Ishikawa (cell line): ENCODE measurements at regions not wholly inside any gene's neighbourhood (a gene's known extent, or its start where the extent isn't known, plus 50 kb on each side); places are given as distances from the start of the nearest gene placed in this dataset.

Experiments used
- CEBPB ChIP-seq: IDR thresholded peaks from 2 replicates; pipeline ENCODE4 v1.6.1; 2012
- CREB1 ChIP-seq: IDR thresholded peaks from 2 replicates; pipeline ENCODE4 v1.6.1; 2012; ENCODE audit warnings: low read depth
- EGR1 ChIP-seq: IDR thresholded peaks from 2 replicates; pipeline ENCODE4 v1.6.1; 2012
- EP300 ChIP-seq: IDR thresholded peaks from 2 replicates; pipeline ENCODE4 v1.6.1; 2012; ENCODE audit warnings: borderline replicate concordance
- RAD21 ChIP-seq: IDR thresholded peaks from 2 replicates; pipeline ENCODE4 v1.6.1; 2012; ENCODE audit warnings: low read depth
- TAF1 ChIP-seq: IDR thresholded peaks from 2 replicates; pipeline ENCODE4 v1.6.1; 2012; ENCODE audit warnings: low read depth, mild to moderate bottlenecking
- TEAD4 ChIP-seq: IDR thresholded peaks from 2 replicates; pipeline ENCODE4 v1.6.1; 2012
- YY1 ChIP-seq: IDR thresholded peaks from 2 replicates; pipeline ENCODE4 v1.6.1; 2012; ENCODE audit warnings: low read depth
- ZBTB7A ChIP-seq: IDR thresholded peaks from 2 replicates; pipeline ENCODE4 v1.6.1; 2012; ENCODE audit warnings: low read depth
- TF ChIP-seq, protein P1 (sequence below): IDR thresholded peaks from 2 replicates; pipeline ENCODE4 v1.6.1; 2012
- TF ChIP-seq, protein P2 (sequence below): IDR thresholded peaks from 2 replicates; pipeline ENCODE4 v1.6.1; 2012; ENCODE audit warnings: low read depth, mild to moderate bottlenecking

DNA sequence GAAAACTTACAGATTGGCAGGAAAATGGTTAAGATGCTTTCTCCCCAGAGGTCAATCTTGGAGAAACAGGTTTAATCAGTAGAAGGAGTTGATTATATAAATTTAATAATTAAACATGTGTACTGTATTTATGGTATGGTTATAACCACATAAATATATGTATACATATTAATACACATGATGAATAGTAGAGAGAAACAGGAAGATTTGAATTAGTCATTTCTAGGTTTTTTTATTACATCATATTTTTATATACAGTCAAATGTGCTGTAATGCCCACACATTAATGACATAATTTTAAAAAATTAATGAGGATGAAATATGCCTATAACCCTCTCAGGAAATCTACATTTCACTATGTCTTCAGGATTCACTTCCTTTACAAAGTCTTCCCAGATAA lies 229.7 kb downstream of the IKZF2 start:
- TF ChIP-seq TAF1, result no peak
- no peak for TF ChIP-seq YY1
- TF ChIP-seq, protein P1, sequence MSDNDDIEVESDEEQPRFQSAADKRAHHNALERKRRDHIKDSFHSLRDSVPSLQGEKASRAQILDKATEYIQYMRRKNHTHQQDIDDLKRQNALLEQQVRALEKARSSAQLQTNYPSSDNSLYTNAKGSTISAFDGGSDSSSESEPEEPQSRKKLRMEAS, result no peak
- TF ChIP-seq CREB1, result no peak
- no peak for TF ChIP-seq CEBPB
- TF ChIP-seq, protein P2, sequence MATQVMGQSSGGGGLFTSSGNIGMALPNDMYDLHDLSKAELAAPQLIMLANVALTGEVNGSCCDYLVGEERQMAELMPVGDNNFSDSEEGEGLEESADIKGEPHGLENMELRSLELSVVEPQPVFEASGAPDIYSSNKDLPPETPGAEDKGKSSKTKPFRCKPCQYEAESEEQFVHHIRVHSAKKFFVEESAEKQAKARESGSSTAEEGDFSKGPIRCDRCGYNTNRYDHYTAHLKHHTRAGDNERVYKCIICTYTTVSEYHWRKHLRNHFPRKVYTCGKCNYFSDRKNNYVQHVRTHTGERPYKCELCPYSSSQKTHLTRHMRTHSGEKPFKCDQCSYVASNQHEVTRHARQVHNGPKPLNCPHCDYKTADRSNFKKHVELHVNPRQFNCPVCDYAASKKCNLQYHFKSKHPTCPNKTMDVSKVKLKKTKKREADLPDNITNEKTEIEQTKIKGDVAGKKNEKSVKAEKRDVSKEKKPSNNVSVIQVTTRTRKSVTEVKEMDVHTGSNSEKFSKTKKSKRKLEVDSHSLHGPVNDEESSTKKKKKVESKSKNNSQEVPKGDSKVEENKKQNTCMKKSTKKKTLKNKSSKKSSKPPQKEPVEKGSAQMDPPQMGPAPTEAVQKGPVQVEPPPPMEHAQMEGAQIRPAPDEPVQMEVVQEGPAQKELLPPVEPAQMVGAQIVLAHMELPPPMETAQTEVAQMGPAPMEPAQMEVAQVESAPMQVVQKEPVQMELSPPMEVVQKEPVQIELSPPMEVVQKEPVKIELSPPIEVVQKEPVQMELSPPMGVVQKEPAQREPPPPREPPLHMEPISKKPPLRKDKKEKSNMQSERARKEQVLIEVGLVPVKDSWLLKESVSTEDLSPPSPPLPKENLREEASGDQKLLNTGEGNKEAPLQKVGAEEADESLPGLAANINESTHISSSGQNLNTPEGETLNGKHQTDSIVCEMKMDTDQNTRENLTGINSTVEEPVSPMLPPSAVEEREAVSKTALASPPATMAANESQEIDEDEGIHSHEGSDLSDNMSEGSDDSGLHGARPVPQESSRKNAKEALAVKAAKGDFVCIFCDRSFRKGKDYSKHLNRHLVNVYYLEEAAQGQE, result no peak
- TF ChIP-seq EP300, result no peak
- TF ChIP-seq TEAD4, result no peak
- no peak for TF ChIP-seq EGR1
- TF ChIP-seq RAD21, result no peak
- TF ChIP-seq ZBTB7A, result no peak
